Trophoblast cell (in vitro differentiated cells and primary cell): ENCODE measurements at regions not wholly inside any gene's neighbourhood (a gene's known extent, or its start where the extent isn't known, plus 50 kb on each side); places are given as distances from the start of the nearest gene placed in this dataset.

Experiments
- DNase-seq, 2 donors: peaks; one replicate each; pipeline ENCODE4 v3.0.0-alpha.2; 2016
- H2AFZ ChIP-seq: 2 replicates; pipeline ENCODE4 v1.6.1; 2013; ENCODE audit warnings: low read length, moderate library complexity, mild to moderate bottlenecking; ENCODE audit not compliant: insufficient read depth, poor library complexity
- H2AK5ac ChIP-seq: 2 replicates; pipeline ENCODE4 v1.6.1; 2013; ENCODE audit warnings: mild to moderate bottlenecking, low read length
- H2BK120ac ChIP-seq: 2 replicates; pipeline ENCODE4 v1.6.1; 2013; ENCODE audit warnings: low read length, mild to moderate bottlenecking, moderate library complexity; ENCODE audit not compliant: insufficient read depth, poor library complexity
- H2BK12ac ChIP-seq: 2 replicates; pipeline ENCODE4 v1.6.1; 2013; ENCODE audit warnings: mild to moderate bottlenecking, low read length, moderate library complexity
- H2BK5ac ChIP-seq: 2 replicates; pipeline ENCODE4 v1.6.1; 2013; ENCODE audit warnings: low read length, low read depth, moderate library complexity, mild to moderate bottlenecking; ENCODE audit not compliant: poor library complexity
- H3K14ac ChIP-seq: 2 replicates; pipeline ENCODE4 v1.6.1; 2013; ENCODE audit warnings: mild to moderate bottlenecking, low read length
- H3K18ac ChIP-seq: 2 replicates; pipeline ENCODE4 v1.6.1; 2013; ENCODE audit warnings: mild to moderate bottlenecking, low read length
- H3K23ac ChIP-seq: 2 replicates; pipeline ENCODE4 v1.6.1; 2013; ENCODE audit warnings: low read length
- H3K27ac ChIP-seq: 2 replicates; pipeline ENCODE4 v1.5.1; 2013; ENCODE audit warnings: low read depth, mild to moderate bottlenecking, inconsistent platforms, low read length, moderate library complexity
- H3K27me3 ChIP-seq: 2 replicates; pipeline ENCODE4 v1.6.1; 2013; ENCODE audit warnings: inconsistent platforms, mild to moderate bottlenecking, low read length, moderate library complexity; ENCODE audit not compliant: insufficient read depth
- H3K36me3 ChIP-seq, 2 experiments: 1 replicate in 1 of 2; 2 replicates in 1 of 2; pipeline ENCODE4 v1.6.1; 2013; ENCODE audit warnings: low read length in 2 of 2, mild to moderate bottlenecking in 2 of 2, moderate library complexity in 1 of 2; ENCODE audit not compliant: insufficient read depth in 2 of 2, control insufficient read depth in 1 of 2
- H3K4ac ChIP-seq: 2 replicates; pipeline ENCODE4 v1.6.1; 2013; ENCODE audit warnings: low read depth, mild to moderate bottlenecking, low read length, moderate library complexity
- H3K4me1 ChIP-seq, 2 experiments: 1 replicate in 1 of 2; 2 replicates in 1 of 2; pipeline ENCODE4 v1.6.1; 2013; ENCODE audit warnings: low read length in 2 of 2, mild to moderate bottlenecking in 2 of 2, moderate library complexity in 1 of 2; ENCODE audit not compliant: insufficient read depth in 2 of 2, control insufficient read depth in 1 of 2
- H3K4me2 ChIP-seq: 2 replicates; pipeline ENCODE4 v1.6.1; 2013; ENCODE audit warnings: inconsistent platforms, mild to moderate bottlenecking, low read length, moderate library complexity
- H3K4me3 ChIP-seq: 2 replicates; pipeline ENCODE4 v1.5.1; 2013; ENCODE audit warnings: mild to moderate bottlenecking, low read depth, low read length, inconsistent platforms
- H3K79me1 ChIP-seq: one replicate; pipeline ENCODE4 v1.6.1; 2013; ENCODE audit warnings: low read length
- H3K79me2 ChIP-seq: 2 replicates; pipeline ENCODE4 v1.6.1; 2013; ENCODE audit warnings: low read length, mild to moderate bottlenecking; ENCODE audit not compliant: control insufficient read depth, insufficient read depth, poor library complexity
- H3K9ac ChIP-seq: 2 replicates; pipeline ENCODE4 v1.6.1; 2013; ENCODE audit warnings: mild to moderate bottlenecking, low read length
- H3K9me3 ChIP-seq: 2 replicates; pipeline ENCODE4 v1.6.1; 2013; ENCODE audit warnings: low read depth, mild to moderate bottlenecking, control low read depth, inconsistent platforms, low read length; ENCODE audit not compliant: insufficient read depth
- H4K12ac ChIP-seq: 2 replicates; pipeline ENCODE4 v1.6.1; 2013; ENCODE audit warnings: low read depth, mild to moderate bottlenecking, low read length, moderate library complexity
- H4K8ac ChIP-seq: 2 replicates; pipeline ENCODE4 v1.6.1; 2013; ENCODE audit warnings: low read depth, mild to moderate bottlenecking, low read length, moderate library complexity
- H4K91ac ChIP-seq: one replicate; pipeline ENCODE4 v1.6.1; 2013; ENCODE audit warnings: low read depth, mild to moderate bottlenecking, low read length, moderate library complexity
- WGBS: extraction: QIAGEN DNeasy Blood & Tissue Kit; methylation state at CpG from one replicate; pipeline ENCODE4 v1.1.7; 2013; ENCODE audit warnings: missing lambda C conversion rate; ENCODE audit not compliant: insufficient read length, insufficient coverage; ENCODE audit errors: extremely low coverage; 5-methylcytosine and 5-hydroxymethylcytosine counted together

DNA sequence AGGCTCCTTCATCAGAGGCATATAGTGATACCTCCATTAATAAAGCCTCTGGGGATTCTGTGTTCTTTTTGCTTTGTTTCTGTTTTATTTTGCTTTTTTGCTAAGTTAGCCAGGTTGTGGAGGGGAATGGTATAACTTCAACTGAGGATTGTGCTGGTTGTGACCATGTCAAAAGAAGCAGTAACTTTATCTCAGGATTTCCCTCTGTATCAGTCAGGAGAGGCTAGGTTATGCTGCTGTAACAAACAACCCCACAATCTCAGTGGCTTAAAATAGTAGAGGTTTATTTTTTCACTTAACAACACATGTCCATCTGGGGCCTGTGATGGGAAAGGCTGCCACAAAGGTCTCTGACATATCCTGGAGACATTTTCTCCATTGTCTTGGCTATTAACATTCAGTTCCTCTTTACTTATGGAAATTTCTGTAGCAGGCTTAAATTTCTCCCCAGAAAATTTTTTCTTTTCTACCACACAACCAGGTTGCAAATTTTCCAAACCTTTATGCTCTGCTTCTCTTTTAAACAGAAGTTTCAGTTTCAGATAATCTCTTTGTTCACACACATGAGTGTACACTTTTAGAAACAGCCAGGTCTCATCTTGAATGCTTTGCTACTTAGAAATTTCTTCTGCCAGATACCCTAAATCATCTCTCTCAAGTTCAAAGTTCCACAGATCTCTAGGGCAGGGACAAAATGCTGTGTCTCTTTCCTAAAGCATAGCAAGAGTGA, 64.7 kb downstream of the UCHL1 start:
- no peaks in the 10 kb centered on the region for H3K79me2 ChIP-seq
- H3K14ac ChIP-seq: no peak overlapping the region
- no peak overlapping the region for H3K18ac ChIP-seq
- no peak overlapping the region for H3K4me2 ChIP-seq
- no peak overlapping the region for H3K9ac ChIP-seq
- H2BK120ac ChIP-seq: peak overlapping the region; percentile 35
- peaks cover 6% of the 10 kb centered on the region for H3K79me1 ChIP-seq
- H3K27me3 ChIP-seq: no peaks in the 10 kb centered on the region
- no peak overlapping the region for H2BK12ac ChIP-seq
- H3K27ac ChIP-seq: no peak overlapping the region
- H3K4ac ChIP-seq: no peak overlapping the region
- H2AK5ac ChIP-seq: no peak overlapping the region
- H2BK5ac ChIP-seq: no peak overlapping the region
- no peak overlapping the region for H4K12ac ChIP-seq
- H3K23ac ChIP-seq: no peak overlapping the region
- no peak overlapping the region for H2AFZ ChIP-seq
- H3K36me3 ChIP-seq: no peaks in the 10 kb centered on the region
- H3K9me3 ChIP-seq: no peaks in the 10 kb centered on the region
- no peak for DNase-seq
- no peak overlapping the region for H4K91ac ChIP-seq
- no peak overlapping the region for H4K8ac ChIP-seq
- H3K4me3 ChIP-seq: no peak overlapping the region
- H3K4me1 ChIP-seq: peaks cover 5 to 16% of the 10 kb centered on the region in 2 experiments

DNA sequence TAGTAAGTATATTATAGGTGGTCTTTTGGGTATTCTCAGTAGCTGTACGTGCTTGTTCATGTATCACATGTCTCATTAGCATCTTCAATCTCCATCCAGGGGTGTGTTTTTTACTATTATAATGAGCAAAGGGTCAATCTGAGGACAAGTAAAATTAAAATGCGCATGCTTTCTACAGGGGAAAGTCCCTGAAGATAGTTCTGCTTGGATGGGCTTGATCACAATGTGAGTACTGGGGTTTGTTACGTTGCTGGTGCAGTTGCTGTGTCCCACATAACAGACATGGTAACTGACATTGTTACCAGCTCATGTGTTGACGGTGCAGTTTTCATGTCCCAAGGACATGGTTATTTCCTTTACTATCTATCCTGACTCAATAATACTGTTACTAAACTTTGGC, 65.9 kb downstream of the UCHL1 start:
- Histone ChIP-seq H3K27ac (no peak overlapping the region), H3K4ac (no peak overlapping the region), H3K4me2 (no peak overlapping the region), H2BK120ac (no peak overlapping the region), H3K9ac (no peak overlapping the region), H3K36me3 (no peaks in the 10 kb centered on the region), H4K8ac (no peak overlapping the region), H3K14ac (no peak overlapping the region), H4K12ac (no peak overlapping the region), H3K18ac (no peak overlapping the region), H3K4me3 (no peak overlapping the region), H2BK12ac (no peak overlapping the region), H3K23ac (no peak overlapping the region), H4K91ac (no peak overlapping the region), H3K79me1 (peaks cover 5% of the 10 kb centered on the region), H2AFZ (no peak overlapping the region), H3K27me3 (no peaks in the 10 kb centered on the region), H2AK5ac (no peak overlapping the region), H3K4me1 (peaks cover 5 to 16% of the 10 kb centered on the region in 2 experiments), H3K79me2 (no peaks in the 10 kb centered on the region), H2BK5ac (no peak overlapping the region), H3K9me3 (no peaks in the 10 kb centered on the region)
- DNase-seq: no peak
- WGBS: no CpG with 5 or more reads among the region's 4 CpGs

DNA sequence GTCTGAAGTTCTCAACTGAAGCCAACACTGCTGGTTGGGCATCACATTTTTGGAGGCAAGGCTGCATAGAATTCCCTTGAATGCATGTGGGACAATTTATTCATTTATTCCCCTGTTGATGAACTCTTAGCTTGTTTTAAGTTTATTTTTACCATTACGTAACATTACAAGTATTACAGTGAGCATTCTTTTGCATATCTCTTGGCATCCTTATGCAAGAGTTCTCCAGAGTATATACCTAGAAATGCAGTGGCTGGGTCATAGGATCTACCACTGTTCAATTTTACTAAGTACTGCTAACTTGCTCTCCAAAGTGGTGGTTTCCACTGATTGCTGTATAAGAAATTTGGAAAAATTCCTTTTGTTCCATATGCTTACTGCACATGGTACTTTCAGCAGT, 66.5 kb downstream of the UCHL1 start:
- no peak overlapping the region for H3K9ac ChIP-seq
- no peak overlapping the region for H3K23ac ChIP-seq
- H2AFZ ChIP-seq: no peak overlapping the region
- no peak overlapping the region for H2AK5ac ChIP-seq
- no peak overlapping the region for H4K8ac ChIP-seq
- no peak overlapping the region for H2BK120ac ChIP-seq
- no peaks in the 10 kb centered on the region for H3K36me3 ChIP-seq
- H3K9me3 ChIP-seq: no peaks in the 10 kb centered on the region
- no peak overlapping the region for H3K27ac ChIP-seq
- no peaks in the 10 kb centered on the region for H3K27me3 ChIP-seq
- H3K79me1 ChIP-seq: peaks cover 3% of the 10 kb centered on the region
- no peak overlapping the region for H3K4me2 ChIP-seq
- H3K14ac ChIP-seq: no peak overlapping the region
- WGBS: no CpG with 5 or more reads among the region's 1 CpG
- H2BK5ac ChIP-seq: no peak overlapping the region
- DNase-seq: peak; percentile 13 to 70
- H3K4me3 ChIP-seq: no peak overlapping the region
- H2BK12ac ChIP-seq: no peak overlapping the region
- no peaks in the 10 kb centered on the region for H3K79me2 ChIP-seq
- peaks cover 5 to 16% of the 10 kb centered on the region in 2 experiments for H3K4me1 ChIP-seq
- H4K12ac ChIP-seq: no peak overlapping the region
- no peak overlapping the region for H3K4ac ChIP-seq
- H3K18ac ChIP-seq: no peak overlapping the region
- H4K91ac ChIP-seq: no peak overlapping the region

DNA sequence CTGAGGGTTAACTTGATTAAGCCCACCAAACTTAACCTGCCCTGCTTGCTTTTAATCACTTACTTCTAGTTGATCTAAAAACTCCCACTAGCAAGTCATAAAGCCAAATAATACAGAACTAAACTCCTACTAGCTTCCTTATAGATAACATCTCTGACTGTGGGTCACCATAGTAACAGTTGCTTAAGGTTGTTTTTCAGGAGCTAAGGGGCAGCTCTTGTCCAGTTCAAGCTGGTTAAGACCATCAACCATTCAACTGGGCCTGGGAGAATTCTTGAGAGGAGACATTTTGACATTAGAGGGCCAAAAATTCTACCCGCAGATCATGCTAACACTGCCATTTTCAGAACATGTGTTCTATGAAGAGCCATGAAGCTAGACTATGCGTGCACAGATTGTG, 67.0 kb downstream of the UCHL1 start:
- peak; percentile 24 to 77 for DNase-seq
- Histone ChIP-seq H2BK120ac (peak overlapping the region; percentile 79), H3K9ac (no peak overlapping the region), H4K8ac (peak overlapping the region; percentile 22), H3K27ac (no peak overlapping the region), H2AFZ (no peak overlapping the region), H4K91ac (peak overlapping the region; percentile 76), H3K18ac (no peak overlapping the region), H3K4ac (no peak overlapping the region), H3K79me2 (no peaks in the 10 kb centered on the region), H3K4me3 (no peak overlapping the region), H3K36me3 (no peaks in the 10 kb centered on the region), H2AK5ac (no peak overlapping the region), H3K9me3 (no peaks in the 10 kb centered on the region), H3K4me1 (peaks cover 5 to 16% of the 10 kb centered on the region in 2 experiments), H3K27me3 (no peaks in the 10 kb centered on the region), H3K79me1 (peaks cover 3% of the 10 kb centered on the region), H3K4me2 (no peak overlapping the region), H3K14ac (no peak overlapping the region), H3K23ac (no peak overlapping the region), H4K12ac (no peak overlapping the region), H2BK5ac (no peak overlapping the region), H2BK12ac (peak overlapping the region; percentile 79)
- WGBS: no CpG with 5 or more reads among the region's 2 CpGs
